AML-193 (cell line): ENCODE measurements at regions not wholly inside any gene's neighbourhood (a gene's known extent, or its start where the extent isn't known, plus 50 kb on each side); places are given as distances from the start of the nearest gene placed in this dataset.

ENCODE experiments used
- DNase-seq, 2 experiments: peaks; one replicate each; lab custom pipeline; 2025; lab: John Stamatoyannopoulos, UW

DNA sequence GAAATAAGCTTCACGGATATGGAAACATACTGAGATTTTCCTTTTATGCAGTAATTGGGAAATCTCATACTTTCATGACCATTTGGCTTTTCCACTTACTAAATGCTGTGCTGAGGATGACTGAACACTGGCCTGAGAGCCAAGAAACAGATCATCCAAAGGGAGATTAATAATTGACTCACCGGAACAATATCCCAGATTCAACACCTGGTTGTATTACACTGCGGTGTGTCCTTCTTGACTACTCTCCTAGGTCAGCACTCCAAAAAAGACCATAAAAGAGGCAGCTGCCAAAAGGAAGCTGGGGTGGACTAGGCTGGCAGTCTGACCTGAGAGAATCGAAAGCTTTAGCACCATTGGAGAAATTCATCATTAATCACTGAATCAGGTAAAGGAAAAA, 469.1 kb downstream of the CBLN2 start:
- DNase-seq: no peak

DNA sequence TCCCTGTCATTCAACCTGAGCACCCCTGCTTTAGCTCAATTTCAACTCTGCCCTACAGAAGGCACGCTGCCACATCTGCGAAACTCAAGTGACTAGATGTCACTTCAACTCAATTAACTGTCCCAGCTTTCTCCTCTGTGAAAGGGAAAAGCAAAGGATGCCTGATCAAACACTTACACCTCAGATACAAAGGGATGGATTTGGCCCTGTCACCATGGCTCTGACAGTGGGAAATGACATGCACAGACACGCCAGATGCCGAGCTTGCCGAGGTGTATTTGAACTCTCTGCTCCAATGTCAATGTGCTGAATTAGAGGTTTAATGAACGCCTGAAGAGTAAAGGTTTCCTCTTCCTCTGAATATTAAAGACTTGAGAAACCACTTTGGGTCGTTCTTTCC, 481.1 kb downstream of the CBLN2 start:
- no peak for DNase-seq

DNA sequence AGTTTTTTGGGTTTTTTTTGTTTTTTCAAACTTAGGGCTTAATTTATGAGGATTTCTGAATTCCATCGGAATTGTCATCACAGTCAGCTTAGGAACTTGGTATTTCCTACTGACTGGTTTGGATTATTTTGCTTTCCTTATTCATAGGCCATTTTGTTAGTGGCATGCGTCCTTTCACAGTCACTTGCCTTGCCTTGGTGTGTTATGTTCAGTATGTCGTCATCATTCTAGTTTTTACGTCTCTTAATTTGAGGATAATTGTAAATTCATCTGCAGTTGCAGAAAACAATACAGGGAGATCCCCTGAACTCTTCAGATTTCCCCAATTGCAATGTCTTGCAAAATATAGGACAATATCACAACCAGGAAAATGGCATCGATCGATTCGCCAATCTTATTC, 485.3 kb downstream of the CBLN2 start:
- DNase-seq: no peak

DNA sequence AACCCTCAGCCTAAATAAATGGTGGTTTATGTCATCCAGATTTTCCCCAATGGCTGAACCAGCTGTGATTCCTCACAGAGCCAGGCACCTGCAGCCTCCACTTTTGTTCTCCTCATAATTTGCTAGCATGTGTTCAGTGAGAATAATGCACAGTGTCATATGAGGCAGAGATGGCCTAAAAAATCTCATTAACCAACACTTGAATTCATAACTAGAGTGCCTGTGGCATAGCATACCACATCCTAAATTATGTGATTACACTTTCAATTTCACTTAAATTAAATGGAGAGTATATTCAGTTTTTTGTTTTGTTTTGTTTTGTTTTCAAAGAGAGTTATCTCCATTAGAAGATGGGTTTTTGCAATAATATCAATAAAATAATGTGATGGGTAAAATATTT, 488.0 kb downstream of the CBLN2 start:
- no peak for DNase-seq

DNA sequence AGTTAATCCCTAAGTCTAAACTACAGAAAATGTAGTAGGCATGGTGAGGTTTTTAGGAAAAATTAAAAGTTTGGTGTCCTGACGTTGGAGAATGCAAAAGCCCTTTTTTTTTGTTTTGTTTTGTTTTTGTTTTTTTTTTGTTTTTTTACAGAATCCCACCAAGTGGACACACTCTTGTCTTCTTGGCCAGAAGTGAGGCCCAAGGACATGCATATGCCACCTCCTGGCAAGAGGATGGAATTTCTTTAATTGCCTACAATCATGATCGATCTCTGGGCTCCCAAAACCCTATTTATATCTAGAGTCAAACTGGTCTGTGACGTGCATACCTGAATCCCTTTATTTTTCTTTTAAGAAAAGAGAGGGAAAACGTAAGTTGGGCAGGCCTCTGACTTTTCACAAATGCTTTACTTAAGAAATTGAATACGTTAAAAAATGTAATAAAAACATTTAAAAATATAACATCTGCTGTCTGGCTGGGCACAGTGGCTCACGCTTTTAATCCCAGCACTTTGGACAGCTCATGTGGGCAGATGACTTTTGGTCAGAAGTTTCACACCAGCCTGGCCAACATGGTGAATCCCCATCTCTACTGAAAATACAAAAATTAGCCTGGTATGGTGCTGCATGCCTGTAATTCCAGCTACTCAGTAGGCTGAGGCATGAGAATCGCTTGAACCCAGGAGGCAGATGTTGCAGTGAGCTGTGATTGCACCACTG, 502.7 kb downstream of the CBLN2 start:
- no peak for DNase-seq

DNA sequence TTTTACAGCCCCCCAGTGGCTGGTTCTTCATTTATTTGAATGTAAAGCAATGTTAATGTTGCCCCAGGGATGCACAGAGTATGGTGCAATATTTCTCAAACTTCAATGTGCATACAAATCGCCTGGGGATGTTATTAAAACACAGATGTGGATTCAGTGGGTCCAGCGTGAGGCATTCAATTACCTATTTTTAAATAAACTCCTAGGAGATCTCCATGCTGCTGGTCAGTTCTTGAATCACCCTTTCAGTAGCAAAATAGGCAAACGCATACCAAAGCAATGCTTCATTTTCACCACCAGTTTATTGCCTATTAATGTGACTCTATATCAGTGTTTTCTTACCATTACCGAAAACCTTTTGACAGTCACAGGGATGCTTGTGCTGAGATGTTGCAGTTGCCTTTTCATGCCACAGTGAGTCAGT, 530.7 kb downstream of the CBLN2 start:
- DNase-seq: no peak

DNA sequence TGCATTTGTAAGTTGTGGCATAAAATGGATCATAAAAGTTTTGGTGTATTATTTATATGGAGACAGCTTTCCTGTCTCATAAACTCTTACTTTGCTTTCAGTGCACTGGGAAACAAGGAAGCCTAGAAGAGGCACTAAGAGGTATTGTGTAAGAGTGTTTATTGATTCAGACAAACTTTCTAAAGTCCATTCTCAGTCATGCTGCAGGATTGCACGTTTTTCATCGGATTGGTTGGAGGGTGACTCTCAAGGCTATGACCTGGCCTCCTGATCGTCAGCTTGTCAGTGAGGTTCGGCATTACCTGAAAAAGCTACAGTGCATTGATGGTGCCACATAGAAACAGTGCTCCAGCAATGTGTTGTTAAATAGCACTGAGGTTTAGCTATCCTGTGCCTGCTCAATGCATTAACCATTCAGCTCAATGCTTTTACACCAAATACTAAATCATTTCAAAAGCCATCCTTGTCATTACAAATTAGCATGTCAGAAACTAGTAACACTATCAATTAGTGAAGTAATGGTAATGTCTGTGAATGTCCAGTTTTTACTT, 545.5 kb downstream of the CBLN2 start:
- DNase-seq: no peak

DNA sequence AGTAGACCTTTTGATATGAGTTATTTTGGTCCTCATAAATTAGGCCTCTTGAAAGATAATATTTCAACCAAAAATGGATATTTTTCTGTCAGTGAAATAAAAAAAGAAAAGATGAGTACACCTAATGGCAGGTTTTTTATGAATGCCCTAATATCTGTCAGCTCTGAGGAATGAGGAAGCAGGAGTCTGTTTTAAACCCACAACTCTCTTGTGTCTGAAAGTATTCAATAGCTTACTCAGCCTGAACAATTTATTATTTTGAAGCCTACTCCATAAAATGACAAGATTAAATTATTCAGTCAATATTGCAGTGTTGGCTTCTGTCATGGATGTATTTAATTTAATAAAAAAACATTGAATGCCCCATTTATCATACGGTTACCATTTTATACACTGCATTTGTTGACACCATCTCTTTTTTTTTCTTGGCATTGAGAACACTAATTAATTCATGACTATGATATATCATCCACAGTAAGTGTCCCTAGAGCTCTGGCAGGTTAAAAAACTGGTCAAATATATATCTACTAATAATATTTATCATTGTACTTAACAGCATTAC, 548.2 kb downstream of the CBLN2 start:
- no peak for DNase-seq

DNA sequence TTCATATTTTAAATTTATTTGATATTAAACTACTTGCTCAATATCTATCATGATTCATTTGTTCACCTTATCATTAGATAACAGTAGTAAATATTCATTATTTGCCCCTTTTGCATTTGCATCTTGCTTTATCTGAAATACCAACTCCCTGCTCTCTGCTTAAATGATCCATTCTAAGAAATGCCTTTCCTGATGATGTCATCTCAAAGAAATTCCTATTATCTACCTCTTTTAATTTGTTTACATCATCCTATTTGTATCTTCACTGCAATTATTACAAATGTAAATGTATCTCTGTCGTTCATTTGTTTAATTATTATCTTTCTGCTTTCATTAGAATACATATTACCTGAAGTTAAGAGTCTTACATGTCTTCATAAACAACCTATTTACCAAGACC, 549.9 kb downstream of the CBLN2 start:
- DNase-seq: no peak

DNA sequence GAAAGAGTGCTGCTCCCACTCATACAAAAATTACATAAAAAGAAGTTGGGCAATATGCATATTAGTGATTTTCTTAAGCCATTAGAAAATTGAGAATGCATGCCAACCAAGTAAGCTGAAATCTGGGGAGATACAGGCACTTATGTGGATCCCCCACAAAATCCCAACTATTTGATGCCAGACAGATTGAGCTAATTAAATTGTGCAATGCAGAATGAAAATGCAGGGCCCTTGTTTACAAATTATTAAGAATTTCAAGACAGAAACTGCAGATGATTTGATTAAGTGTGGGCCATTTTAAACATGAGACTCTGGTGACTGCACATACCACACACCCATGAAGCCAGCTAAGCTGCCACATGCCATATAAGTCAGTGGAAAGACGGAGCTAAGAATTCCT, 554.5 kb downstream of the CBLN2 start:
- DNase-seq: no peak

DNA sequence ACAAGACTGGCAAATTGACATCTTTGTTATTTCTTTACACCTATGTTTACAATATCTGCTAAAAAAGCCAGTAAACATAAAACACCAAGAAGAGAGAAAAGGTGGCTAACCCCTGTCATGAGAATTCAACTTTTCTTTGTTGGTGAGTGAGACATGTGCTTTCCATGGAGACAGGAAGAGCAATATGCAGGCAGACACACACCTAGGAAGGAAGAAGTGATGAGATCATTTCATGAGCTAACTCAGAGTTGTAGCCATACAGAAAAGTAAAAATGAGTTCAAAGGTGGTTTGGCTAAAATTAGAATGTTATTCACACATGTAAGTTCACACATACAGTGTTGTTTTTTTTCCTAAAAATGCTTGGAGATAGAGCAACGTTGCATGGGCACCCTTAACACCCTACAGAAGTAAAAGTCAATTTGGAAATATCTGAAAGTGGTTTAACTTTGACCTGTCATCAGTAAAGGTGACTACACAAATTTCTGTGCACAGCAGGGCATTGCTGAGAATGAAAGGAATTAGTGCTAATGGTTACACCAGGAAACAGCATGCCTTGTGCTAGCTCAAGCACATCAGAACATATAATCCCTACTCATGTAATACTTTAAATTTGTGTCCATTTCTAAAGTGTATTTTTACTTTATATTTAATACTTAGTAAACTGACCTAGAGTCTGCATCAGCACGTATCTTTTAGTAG, 557.6 kb downstream of the CBLN2 start:
- no peak for DNase-seq

DNA sequence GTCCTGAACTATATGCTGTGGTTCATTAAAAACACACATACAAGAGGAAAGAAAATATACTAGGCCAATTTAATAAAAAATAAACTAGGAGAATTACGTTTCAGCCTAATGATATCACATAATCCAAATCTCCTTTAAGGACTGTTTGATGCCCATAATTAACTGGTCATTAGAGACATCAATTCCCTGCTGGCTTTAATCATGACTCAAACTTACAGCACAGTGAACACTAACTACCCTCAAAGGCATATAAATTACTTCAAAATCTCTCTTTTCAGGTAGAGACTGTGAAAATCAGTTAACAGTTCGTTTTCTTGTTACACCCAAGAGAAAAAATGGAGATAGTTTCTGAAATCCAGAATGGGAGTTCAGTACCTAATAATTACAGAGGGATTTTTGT, 567.4 kb downstream of the CBLN2 start:
- no peak for DNase-seq

DNA sequence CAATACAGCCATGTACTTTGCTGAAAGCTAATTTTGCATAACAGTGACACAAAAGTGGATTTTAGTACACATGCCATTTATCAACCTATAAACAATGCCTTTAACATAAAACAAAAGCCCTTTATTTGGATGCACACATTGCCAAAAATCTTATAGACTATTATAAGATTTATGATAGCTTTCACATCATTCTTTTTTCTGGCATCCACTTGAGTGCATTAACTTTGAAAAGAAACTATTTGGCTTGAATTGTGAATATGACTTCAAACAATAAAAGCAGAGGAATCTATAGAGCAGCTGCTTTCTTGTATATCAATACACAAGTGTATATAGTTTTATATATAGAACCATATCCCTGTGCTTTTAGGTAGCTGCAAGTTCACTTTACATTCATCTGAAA, 577.4 kb downstream of the CBLN2 start:
- DNase-seq: no peak

DNA sequence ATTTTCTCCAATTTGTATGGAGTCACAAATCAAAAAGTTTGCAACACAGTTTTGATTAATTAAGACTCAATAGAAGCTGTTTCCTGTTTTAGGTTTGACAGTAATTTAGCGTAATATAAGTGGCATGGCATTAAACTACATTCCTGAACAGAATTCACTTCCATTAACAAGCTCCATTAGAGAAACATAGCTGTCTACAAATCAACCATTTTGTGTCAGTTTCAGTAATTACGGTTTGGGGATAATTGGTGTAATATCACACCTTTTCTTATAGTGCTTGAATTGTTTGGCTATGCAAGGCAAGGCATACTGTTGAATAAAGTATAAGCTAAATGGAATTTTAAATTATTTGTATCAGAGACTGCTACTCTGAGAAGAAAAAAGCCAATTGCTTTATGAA, 585.5 kb downstream of the CBLN2 start:
- no peak for DNase-seq

DNA sequence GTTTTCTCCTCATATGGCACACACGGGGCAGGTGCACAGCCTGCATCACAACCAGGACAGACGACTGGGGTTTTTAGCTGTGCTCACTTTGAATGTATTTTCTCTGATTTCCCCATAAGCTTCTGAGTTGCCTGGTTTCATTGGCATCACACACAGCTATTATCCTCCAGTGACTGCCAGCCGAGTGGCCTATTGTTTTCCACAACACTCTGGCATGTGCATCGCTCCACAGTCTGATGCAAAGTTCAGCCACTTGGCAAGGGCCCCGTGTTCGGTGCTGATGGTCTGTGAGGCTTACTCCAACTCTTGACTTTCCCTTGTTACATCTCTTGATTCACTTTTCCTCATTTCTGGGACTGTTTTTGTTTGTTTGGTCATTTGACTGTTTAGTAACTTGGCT, 593.1 kb downstream of the CBLN2 start:
- DNase-seq: no peak

DNA sequence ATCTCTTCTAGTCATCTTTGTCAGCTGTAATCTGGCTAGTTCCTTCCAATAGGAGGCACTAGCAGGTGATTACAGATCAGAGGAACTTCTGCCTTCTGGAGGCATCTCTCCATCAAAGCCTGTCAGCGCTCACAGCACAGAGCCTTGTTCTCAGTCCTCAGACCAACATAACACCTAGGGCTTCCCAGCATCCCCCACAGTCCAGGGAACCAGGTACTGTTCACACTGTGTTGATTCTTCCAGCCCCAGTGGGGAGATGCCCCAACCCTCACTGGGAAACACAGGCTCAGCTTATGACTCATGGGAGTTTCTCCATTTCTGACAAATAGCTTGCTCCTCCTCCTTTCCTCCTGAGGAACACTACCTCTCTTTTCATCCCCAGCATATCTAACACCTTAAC, 601.7 kb downstream of the CBLN2 start:
- no peak for DNase-seq

DNA sequence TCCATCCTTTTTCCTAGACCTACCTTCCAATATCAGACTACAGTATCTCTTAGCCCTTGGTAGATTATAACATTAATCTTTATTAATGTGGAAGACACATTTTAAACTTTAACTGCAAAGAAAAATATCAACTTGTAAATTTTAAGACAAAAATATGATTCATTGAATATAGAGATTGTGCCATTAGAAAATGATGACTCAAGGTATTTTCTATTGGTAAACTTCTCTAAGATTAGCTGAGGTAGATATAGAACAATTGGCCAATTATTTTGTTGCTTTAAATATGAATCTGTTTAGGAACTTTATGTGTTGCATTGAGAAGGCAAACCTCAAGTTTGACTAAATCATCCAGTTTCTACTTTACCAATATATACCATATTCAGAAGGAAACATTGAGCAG, 604.7 kb downstream of the CBLN2 start:
- no peak for DNase-seq

DNA sequence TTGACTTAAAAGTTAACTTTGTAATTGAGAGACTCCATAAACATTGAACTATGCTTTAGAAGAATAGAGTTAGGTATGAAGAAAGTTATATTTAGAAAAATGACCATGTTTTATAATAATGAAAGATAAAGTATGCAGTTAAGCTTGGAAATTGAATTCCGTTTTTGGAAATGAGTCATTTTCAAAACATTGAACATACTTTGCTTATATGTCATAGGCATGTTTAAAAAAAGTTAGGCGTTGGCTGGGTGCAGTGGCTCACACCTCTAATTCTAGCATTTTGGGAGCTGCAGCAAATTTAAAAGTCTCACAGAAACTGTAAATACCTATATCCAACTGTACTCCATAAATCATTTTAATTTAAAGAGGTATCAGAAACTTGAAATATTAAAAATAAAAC, 607.4 kb downstream of the CBLN2 start:
- DNase-seq: no peak

DNA sequence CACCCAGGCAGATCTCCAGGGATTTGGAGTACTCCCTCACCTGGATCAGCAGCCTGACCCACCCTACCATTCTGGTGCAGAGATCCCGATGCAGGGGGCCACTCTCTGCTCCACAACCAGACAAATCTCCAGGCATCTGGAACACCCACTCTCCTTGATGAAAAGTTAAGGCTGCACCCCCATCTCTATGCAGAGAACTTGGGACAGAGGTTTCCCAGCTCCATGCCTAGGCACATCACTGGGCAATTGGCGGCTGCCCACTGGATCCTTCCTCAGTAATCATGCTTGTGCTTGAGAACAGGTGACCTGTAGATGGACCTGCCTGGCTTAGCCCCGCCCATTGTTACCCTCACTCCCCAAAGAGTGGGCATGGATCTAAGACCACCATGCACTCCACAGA, 624.9 kb downstream of the CBLN2 start:
- DNase-seq: no peak

DNA sequence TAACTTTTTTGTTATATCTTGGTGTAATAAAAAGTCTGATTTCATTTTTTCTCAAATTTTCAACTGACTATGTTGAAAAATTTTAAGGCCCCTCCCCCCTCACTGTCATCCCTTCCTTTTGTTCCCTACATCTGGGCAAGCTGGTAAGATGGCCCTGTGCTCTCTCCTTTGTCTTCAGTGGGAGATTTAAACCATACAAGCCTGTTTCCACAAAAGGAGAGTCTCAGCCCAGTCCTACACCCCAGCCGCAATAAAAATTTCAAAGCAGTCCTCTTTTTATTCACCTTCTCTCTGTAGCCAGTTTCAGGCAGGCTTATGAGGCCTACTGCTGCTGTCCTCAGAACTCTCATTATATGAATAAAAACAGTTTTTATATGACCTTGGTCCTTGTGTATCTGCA, 630.5 kb downstream of the CBLN2 start:
- no peak for DNase-seq

DNA sequence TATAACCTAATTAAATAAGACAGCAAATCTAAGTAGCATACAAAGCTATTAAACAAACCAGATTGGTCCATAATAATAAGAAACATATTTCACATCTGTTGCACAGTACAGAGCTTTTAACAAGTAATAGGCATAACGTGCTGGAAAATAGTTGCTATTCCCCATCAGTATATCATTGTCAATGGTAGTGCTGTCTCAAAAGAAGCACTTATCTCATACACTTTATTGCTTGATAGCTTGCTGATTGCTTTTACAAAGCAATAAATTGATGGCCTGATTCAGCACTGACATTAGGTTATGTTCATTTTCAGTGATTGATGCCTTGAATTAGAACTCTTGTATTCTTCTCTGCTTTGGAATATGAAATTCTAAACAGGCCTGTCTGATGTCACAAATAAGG, 641.7 kb downstream of the CBLN2 start:
- DNase-seq: no peak

DNA sequence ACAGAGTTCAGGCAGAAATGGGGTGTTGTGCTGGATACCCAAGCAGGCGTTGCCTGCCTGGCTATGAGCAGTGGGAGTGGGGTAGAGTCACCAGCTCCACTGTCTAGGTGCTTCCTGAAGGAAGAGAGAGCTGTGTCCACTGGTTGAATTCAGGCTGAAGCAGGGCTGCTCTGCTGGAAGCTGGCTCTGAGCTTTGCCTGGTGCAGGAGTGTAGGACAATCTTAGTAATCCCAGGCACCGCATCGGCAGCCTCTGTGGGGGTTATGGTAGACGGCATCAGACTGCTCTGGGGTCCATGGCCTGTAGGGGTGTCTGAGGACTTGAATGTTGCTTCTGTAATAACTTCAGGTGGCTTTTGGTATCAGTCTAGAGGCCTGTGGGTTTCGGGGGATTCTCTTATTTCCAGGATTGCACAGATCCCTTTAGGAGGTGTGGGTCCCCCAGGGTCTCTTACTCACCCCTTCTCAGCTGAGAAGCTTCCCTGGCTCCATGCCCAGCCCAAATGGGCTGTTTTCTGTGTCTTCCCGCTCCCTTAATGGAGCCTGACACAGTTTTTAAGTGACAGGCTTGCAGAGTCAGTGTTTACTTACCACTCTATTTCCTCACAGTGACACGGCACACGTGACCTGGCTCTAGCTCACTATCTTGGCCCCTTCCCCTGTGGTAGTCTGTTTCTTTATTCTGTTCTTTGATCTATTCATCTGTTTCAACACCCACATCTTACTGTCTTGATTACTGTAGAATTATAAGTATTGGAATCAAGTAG, 644.3 kb downstream of the CBLN2 start:
- no peak for DNase-seq

DNA sequence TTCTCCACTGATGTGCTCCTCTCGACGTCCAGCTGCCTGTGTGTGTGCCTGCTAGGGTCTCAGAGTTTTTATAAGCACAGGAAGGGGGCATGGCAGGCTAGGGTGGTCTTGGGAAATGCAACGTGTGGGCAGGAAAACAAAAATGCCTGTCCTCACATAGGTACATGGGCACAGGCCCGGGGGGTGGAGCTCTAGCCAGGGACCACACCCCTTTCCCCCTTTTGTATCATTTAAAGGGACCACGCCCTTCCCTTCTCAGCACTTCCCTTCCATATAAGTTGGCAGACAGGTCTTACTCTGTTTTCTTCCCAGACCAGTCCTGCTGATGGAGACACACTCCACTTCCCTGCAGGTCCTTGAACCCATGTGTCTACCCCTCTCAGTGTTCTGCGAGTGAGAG, 645.0 kb downstream of the CBLN2 start:
- no peak for DNase-seq
